ENCODE measurements at regions not wholly inside any gene's neighbourhood (a gene's known extent, or its start where the extent isn't known, plus 50 kb on each side); places are given as distances from the start of the nearest gene placed in this dataset.

DNA sequence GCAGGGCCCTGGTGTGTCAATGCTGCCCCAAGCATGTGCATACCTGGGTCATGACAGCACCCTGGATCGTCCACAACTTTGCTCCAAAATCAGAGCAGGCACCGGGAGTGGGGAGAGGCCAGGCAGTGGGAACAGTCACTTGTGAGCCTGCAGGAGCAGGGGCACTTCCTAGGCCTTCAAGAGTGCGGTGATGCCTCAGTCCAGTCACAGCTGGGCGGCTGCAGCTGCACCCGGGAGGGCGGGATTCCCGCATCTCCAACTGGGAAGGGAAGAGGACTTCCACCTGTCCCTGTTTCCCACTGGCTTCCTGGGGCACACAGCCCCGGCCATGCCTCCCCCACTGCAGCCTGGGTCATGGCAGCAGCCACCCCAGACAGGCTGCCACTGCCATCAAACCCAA lies 191.3 kb upstream of the DEFB112 start:
- TF ChIP-seq, protein P1, sequence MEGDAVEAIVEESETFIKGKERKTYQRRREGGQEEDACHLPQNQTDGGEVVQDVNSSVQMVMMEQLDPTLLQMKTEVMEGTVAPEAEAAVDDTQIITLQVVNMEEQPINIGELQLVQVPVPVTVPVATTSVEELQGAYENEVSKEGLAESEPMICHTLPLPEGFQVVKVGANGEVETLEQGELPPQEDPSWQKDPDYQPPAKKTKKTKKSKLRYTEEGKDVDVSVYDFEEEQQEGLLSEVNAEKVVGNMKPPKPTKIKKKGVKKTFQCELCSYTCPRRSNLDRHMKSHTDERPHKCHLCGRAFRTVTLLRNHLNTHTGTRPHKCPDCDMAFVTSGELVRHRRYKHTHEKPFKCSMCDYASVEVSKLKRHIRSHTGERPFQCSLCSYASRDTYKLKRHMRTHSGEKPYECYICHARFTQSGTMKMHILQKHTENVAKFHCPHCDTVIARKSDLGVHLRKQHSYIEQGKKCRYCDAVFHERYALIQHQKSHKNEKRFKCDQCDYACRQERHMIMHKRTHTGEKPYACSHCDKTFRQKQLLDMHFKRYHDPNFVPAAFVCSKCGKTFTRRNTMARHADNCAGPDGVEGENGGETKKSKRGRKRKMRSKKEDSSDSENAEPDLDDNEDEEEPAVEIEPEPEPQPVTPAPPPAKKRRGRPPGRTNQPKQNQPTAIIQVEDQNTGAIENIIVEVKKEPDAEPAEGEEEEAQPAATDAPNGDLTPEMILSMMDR (conservative IDR thresholded peaks at IDR 0.05; ENCODE audit: low read length): no peak
- no peak for TF ChIP-seq EZH2phosphoT487 (IDR thresholded peaks at IDR 0.05; ENCODE audit: borderline replicate concordance)

Data from Loucy (cell line).